Effector memory CD4-positive, alpha-beta T cell (primary cell): ENCODE measurements at regions not wholly inside any gene's neighbourhood (a gene's known extent, or its start where the extent isn't known, plus 50 kb on each side); places are given as distances from the start of the nearest gene placed in this dataset.

ENCODE experiments used
- DNase-seq, 3 donors: peaks; one replicate each; pipeline ENCODE4 v3.0.0-alpha.2; 2020
- H3K27ac ChIP-seq: 2 replicates; pipeline ENCODE4 v1.7.0; 2013; ENCODE audit warnings: mild to moderate bottlenecking, low read length, moderate library complexity; ENCODE audit not compliant: insufficient read depth, poor library complexity, severe bottlenecking
- H3K27me3 ChIP-seq: replicated peaks from 2 replicates; pipeline ENCODE4 v1.7.0; 2013; ENCODE audit warnings: mild to moderate bottlenecking, low read length; ENCODE audit not compliant: insufficient read depth, control insufficient read depth, poor library complexity, severe bottlenecking
- H3K36me3 ChIP-seq: 2 replicates; pipeline ENCODE4 v1.7.0; 2013; ENCODE audit warnings: mild to moderate bottlenecking, low read length, moderate library complexity; ENCODE audit not compliant: control insufficient read depth, insufficient read depth
- H3K4me1 ChIP-seq: 2 replicates; pipeline ENCODE4 v1.7.0; 2013; ENCODE audit warnings: low read length, mild to moderate bottlenecking; ENCODE audit not compliant: control insufficient read depth, insufficient read depth, poor library complexity, severe bottlenecking
- H3K4me3 ChIP-seq: 2 replicates; pipeline ENCODE4 v1.7.0; 2013; ENCODE audit warnings: low read length, low read depth, mild to moderate bottlenecking; ENCODE audit not compliant: insufficient read depth, poor library complexity, severe bottlenecking
- H3K9me3 ChIP-seq: 2 replicates; pipeline ENCODE4 v1.7.0; 2013; ENCODE audit warnings: mild to moderate bottlenecking, low read length, moderate library complexity; ENCODE audit not compliant: control insufficient read depth

- Histone ChIP-seq H3K27ac (no peak overlapping the region), H3K4me3 (no peak overlapping the region), H3K4me1 (no peaks in the 10 kb centered on the region), H3K36me3 (no peaks in the 10 kb centered on the region), H3K27me3 (no peaks in the 10 kb centered on the region), H3K9me3 (no peaks in the 10 kb centered on the region)
- DNase-seq: no peak
These were observed 364.0 kb downstream of the LMO7 start for GRCh38 chr13:76000131-76000530.

DNA sequence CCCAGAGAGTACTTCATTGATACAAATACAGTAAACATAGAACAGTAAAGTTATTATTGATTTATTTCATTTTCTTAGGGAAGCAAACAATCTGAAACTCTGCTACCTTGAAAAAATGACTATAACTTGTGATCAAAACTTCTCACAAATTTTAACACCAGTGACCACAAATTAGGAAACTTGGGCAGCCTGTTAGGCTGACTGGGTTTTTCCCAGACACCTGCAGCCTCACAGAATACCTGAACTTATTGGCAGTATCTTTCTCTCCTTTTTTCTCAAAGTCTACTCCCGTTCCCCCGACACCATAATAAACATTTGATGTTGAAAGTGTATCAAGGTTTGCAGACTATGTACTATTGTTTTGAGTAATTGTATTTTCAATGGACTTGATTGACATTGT lies 360.5 kb downstream of the LMO7 start:
- Histone ChIP-seq H3K36me3 (no peaks in the 10 kb centered on the region), H3K4me3 (no peak overlapping the region), H3K27me3 (no peaks in the 10 kb centered on the region), H3K4me1 (no peaks in the 10 kb centered on the region), H3K9me3 (no peaks in the 10 kb centered on the region), H3K27ac (no peak overlapping the region)
- no peak for DNase-seq

- Histone ChIP-seq H3K36me3 (no peaks in the 10 kb centered on the region), H3K27ac (no peak overlapping the region), H3K27me3 (no peaks in the 10 kb centered on the region), H3K9me3 (no peaks in the 10 kb centered on the region), H3K4me1 (no peaks in the 10 kb centered on the region), H3K4me3 (no peak overlapping the region)
- DNase-seq: no peak
These were observed 359.8 kb downstream of the LMO7 start for GRCh38 chr13:75995966-75996365.

GRCh38 chr13:75993823-75994222 lies 357.7 kb downstream of the LMO7 start:
- Histone ChIP-seq H3K4me1 (no peaks in the 10 kb centered on the region), H3K9me3 (no peaks in the 10 kb centered on the region), H3K27ac (no peak overlapping the region), H3K36me3 (no peaks in the 10 kb centered on the region), H3K4me3 (no peak overlapping the region), H3K27me3 (no peaks in the 10 kb centered on the region)
- no peak for DNase-seq

- no peak for DNase-seq
- no peak overlapping the region for H3K4me3 ChIP-seq
- H3K36me3 ChIP-seq: no peaks in the 10 kb centered on the region
- no peaks in the 10 kb centered on the region for H3K9me3 ChIP-seq
- no peak overlapping the region for H3K27ac ChIP-seq
- H3K27me3 ChIP-seq: no peaks in the 10 kb centered on the region
- H3K4me1 ChIP-seq: no peaks in the 10 kb centered on the region
These were observed 357.1 kb downstream of the LMO7 start for GRCh38 chr13:75993241-75993640.

DNA sequence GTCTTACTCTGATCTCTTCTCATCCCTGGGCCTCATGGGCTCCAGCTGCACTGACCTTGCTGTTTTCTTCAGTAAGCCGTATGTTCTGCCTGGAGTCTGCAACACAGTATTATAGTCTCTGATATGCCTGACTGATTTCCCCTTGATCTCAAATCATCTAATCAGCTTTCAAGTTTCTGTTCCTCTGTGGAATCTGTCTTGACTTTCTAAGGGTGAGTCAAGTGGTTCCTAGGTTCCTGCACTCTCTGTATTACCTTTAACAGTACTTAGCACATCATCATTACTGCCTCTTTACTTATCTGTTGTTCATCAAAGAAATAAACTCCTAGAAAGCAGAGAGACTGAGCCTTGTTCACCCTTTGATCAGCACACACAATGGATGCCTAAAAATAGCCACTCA lies 350.7 kb downstream of the LMO7 start:
- Histone ChIP-seq H3K27me3 (no peaks in the 10 kb centered on the region), H3K4me3 (no peak overlapping the region), H3K4me1 (no peaks in the 10 kb centered on the region), H3K27ac (no peak overlapping the region), H3K36me3 (no peaks in the 10 kb centered on the region), H3K9me3 (no peaks in the 10 kb centered on the region)
- DNase-seq: no peak

DNA sequence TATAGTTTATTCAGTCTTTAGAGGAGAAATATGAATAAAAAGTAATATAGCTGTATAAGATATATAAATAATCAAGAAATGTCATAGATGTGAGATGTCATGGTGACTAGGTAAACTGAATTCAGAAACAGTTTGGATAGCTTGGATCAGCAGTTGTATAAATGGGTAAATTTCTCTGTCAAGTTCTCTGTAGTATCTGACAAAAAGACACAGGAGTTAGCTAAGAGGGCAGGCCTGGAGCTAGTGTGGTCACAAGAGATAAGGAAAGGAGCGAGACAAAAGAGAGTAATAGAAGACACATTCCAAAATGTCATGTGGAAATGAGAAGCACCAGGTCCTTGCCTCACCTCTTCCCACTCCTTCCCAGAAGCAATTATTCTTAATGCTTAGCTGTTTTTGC lies 349.0 kb downstream of the LMO7 start:
- no peak for DNase-seq
- Histone ChIP-seq H3K27ac (no peak overlapping the region), H3K4me3 (no peak overlapping the region), H3K9me3 (no peaks in the 10 kb centered on the region), H3K4me1 (no peaks in the 10 kb centered on the region), H3K36me3 (no peaks in the 10 kb centered on the region), H3K27me3 (no peaks in the 10 kb centered on the region)

DNA sequence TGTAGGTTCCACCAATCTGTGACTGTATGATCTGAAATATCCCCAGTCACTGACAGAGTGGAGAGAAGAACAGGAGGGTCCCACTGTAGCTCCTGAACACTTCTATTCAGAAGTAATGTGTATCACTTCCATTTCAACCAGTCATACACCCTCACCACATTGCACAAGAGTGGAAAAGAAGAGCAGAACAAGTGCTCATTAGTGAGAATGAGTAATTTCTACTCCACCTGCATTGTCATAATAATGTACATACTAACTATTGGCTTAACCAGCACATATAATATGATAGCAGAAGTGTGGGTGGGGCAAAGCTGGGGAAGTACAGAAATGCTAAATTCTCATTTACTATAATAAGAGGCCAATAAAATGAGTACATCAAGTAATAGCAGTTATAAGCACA lies 342.7 kb downstream of the LMO7 start:
- Histone ChIP-seq H3K27ac (no peak overlapping the region), H3K36me3 (no peaks in the 10 kb centered on the region), H3K4me3 (no peak overlapping the region)

DNA sequence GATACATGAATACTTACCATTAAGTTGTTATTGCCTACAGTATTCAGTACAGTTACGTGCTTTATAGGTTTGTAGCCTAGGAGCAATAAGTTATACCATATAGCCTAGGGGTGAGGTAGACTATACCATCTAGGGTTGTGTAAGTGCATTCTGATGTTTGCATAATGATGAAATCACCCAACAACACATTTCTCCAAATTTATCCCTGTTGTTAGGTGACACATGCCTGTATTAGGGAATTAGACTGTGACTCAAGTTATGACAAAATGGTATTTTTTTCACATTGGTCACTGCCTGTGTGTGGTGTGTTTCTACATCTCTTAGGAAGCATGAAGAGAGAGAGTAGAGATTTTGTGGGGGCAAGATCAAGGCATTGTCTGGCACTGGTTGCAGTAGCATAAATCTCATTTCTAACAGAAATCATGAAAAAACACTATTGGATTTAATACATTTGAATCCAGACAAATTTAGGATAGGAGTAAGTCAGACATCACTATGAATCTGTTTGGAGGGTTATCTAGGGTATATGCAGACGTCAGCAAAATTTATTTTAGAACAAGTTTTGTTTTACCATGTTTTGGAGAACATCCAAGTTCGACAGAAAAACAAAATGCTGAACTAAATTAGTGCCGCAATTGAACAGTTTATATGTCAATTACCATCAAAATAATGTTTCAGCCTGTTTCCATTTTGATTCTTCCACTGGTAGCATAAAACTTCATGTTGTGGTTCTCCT lies 332.1 kb downstream of the LMO7 start:
- Histone ChIP-seq H3K9me3 (no peaks in the 10 kb centered on the region), H3K36me3 (no peaks in the 10 kb centered on the region), H3K4me1 (no peaks in the 10 kb centered on the region), H3K4me3 (no peak overlapping the region), H3K27ac (no peak overlapping the region), H3K27me3 (no peaks in the 10 kb centered on the region)
- DNase-seq: no peak

More for the DNA sequence above, 342.7 kb downstream of the LMO7 start:
- Histone ChIP-seq H3K27me3 (no peaks in the 10 kb centered on the region), H3K9me3 (no peaks in the 10 kb centered on the region), H3K4me1 (no peaks in the 10 kb centered on the region)
- DNase-seq: no peak

DNA sequence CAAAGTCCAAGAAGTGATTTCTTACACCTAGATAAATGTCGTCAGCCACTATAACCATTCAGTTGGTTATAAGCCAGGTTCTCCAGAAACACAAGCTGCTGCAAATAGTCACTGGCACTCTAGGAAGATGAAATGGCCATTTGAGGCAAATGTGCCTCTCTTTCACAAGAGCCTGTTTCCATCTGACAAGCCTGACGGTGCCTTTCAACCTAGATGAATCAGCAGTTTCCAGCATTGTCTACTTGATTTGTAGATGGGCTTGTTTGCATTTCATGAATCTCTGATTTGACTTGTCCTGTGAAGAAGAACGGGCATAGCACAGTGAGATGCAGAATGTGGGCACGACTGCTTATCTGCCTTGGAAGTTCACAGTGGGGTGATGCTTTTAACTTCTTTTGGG lies 327.2 kb downstream of the LMO7 start:
- Histone ChIP-seq H3K27me3 (no peaks in the 10 kb centered on the region), H3K27ac (no peak overlapping the region), H3K9me3 (no peaks in the 10 kb centered on the region), H3K36me3 (no peaks in the 10 kb centered on the region), H3K4me1 (no peaks in the 10 kb centered on the region), H3K4me3 (no peak overlapping the region)
- DNase-seq: no peak
